ENCODE measurements at regions not wholly inside any gene's neighbourhood (a gene's known extent, or its start where the extent isn't known, plus 50 kb on each side); places are given as distances from the start of the nearest gene placed in this dataset.

DNA sequence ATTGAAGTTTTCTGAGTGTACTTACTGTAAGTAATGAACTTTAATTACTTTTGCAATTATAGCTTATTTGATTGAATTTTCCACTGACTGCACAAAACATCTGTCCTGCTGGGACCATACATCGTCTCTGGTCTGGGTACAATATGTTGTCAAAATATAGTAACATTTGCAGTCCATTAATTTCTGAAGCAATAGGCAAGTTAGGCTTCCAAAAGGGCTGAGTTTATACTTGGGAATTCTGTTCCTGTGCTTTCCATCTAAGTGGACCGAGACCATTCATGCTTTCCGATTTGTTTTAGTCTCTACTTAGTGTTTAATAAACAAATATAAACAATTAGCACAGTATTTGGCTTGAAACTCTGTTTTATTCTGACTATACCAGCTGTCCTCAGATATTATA, 139.3 kb downstream of the RFPL4B start (continued):
- TF ChIP-seq, protein P1, sequence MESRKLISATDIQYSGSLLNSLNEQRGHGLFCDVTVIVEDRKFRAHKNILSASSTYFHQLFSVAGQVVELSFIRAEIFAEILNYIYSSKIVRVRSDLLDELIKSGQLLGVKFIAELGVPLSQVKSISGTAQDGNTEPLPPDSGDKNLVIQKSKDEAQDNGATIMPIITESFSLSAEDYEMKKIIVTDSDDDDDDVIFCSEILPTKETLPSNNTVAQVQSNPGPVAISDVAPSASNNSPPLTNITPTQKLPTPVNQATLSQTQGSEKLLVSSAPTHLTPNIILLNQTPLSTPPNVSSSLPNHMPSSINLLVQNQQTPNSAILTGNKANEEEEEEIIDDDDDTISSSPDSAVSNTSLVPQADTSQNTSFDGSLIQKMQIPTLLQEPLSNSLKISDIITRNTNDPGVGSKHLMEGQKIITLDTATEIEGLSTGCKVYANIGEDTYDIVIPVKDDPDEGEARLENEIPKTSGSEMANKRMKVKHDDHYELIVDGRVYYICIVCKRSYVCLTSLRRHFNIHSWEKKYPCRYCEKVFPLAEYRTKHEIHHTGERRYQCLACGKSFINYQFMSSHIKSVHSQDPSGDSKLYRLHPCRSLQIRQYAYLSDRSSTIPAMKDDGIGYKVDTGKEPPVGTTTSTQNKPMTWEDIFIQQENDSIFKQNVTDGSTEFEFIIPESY (IDR thresholded peaks at IDR 0.05): no peak
- no peak for TF ChIP-seq JUND (IDR thresholded peaks at IDR 0.05)
- TF ChIP-seq, protein P2, sequence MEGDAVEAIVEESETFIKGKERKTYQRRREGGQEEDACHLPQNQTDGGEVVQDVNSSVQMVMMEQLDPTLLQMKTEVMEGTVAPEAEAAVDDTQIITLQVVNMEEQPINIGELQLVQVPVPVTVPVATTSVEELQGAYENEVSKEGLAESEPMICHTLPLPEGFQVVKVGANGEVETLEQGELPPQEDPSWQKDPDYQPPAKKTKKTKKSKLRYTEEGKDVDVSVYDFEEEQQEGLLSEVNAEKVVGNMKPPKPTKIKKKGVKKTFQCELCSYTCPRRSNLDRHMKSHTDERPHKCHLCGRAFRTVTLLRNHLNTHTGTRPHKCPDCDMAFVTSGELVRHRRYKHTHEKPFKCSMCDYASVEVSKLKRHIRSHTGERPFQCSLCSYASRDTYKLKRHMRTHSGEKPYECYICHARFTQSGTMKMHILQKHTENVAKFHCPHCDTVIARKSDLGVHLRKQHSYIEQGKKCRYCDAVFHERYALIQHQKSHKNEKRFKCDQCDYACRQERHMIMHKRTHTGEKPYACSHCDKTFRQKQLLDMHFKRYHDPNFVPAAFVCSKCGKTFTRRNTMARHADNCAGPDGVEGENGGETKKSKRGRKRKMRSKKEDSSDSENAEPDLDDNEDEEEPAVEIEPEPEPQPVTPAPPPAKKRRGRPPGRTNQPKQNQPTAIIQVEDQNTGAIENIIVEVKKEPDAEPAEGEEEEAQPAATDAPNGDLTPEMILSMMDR (IDR thresholded peaks at IDR 0.05; ENCODE audit: low read depth, low read length, missing input control): no peak

DNA sequence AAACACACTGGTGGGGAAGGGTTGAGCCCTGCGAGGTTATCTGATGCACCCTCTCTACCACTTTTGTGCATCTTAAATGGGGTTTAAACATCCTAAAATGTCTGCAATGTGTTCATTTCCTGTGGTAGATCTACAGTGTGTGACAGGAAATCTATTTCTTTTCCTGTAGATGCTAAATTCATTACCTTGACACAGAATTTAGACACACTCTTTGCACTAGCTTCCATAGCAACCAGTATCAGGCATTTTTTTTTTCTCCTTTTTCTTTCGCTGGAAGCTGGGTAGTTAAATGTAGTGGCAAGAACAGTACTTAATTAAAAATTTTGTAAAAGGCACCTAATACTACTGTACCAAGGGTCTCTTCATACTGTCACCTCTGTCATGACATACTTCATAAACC, 141.1 kb downstream of the RFPL4B start:
- TF ChIP-seq EGR1 (IDR thresholded peaks at IDR 0.05; ENCODE audit: low read depth in 2 of 2) (no peak), SP1 (IDR thresholded peaks at IDR 0.05) (no peak), RAD21 (IDR thresholded peaks at IDR 0.05) (no peak), NR2F2 (IDR thresholded peaks at IDR 0.05) (no peak), HNF4A (conservative IDR thresholded peaks at IDR 0.05) (no peak), FOXA2 (IDR thresholded peaks at IDR 0.05) (no peak), YY1 (IDR thresholded peaks at IDR 0.05) (no peak), TAF1 (conservative IDR thresholded peaks at IDR 0.05) (no peak), FOXA1 (IDR thresholded peaks at IDR 0.05) (no peak), HNF4G (IDR thresholded peaks at IDR 0.05) (no peak), JUND (IDR thresholded peaks at IDR 0.05) (no peak), RXRA (IDR thresholded peaks at IDR 0.05) (no peak)
- TF ChIP-seq, protein P3, sequence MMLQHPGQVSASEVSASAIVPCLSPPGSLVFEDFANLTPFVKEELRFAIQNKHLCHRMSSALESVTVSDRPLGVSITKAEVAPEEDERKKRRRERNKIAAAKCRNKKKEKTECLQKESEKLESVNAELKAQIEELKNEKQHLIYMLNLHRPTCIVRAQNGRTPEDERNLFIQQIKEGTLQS (IDR thresholded peaks at IDR 0.05): no peak
- TF ChIP-seq, protein P2 (IDR thresholded peaks at IDR 0.05; ENCODE audit: low read depth, low read length, missing input control): no peak
- TF ChIP-seq, protein P1 (IDR thresholded peaks at IDR 0.05): no peak
- TF ChIP-seq, protein P4, sequence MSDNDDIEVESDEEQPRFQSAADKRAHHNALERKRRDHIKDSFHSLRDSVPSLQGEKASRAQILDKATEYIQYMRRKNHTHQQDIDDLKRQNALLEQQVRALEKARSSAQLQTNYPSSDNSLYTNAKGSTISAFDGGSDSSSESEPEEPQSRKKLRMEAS (IDR thresholded peaks at IDR 0.05): no peak
- no peak for DNase-seq (ENCODE audit: low spot score)
- H3K4me3 ChIP-seq (ENCODE audit: low read depth in 1 of 3, low read length in 3 of 3): no peak overlapping the region
- H3K9me3 ChIP-seq (ENCODE audit: control insufficient read depth in 4 of 4, low read length in 3 of 4): no peaks in the 10 kb centered on the region
- H3K36me3 ChIP-seq (ENCODE audit: control insufficient read depth in 4 of 4, insufficient read depth in 3 of 4, low read depth in 1 of 4, low read length in 3 of 4): no peaks in the 10 kb centered on the region
- H3K9ac ChIP-seq (ENCODE audit: low read depth in 1 of 2, low read length in 2 of 2): no peak overlapping the region
- WGBS: 81% methylated on average over 2 of the region's 2 CpGs
- no peaks in the 10 kb centered on the region for H3K4me1 ChIP-seq (ENCODE audit: control insufficient read depth in 4 of 4, insufficient read depth in 4 of 4, low read length in 3 of 4)
- H3K27ac ChIP-seq (ENCODE audit: low read depth in 1 of 2, low read length in 2 of 2): no peak overlapping the region
- no peaks in the 10 kb centered on the region for H3K27me3 ChIP-seq (ENCODE audit: control insufficient read depth in 4 of 4, insufficient read depth in 4 of 4, low read length in 3 of 4)
